BE2C (cell line): ENCODE measurements at regions not wholly inside any gene's neighbourhood (a gene's known extent, or its start where the extent isn't known, plus 50 kb on each side); places are given as distances from the start of the nearest gene placed in this dataset.

Experiments
- DNase-seq: peaks from one replicate; pipeline ENCODE4 v3.0.0-alpha.2; 2020
- H3K27me3 ChIP-seq: fragments of 250-450 bp; sonication (Bioruptor Pico); 2 replicates; pipeline ENCODE4 v1.5.1; 2020; ENCODE audit warnings: mild to moderate bottlenecking
- H3K36me3 ChIP-seq: fragments of 250-450 bp; sonication (Bioruptor Pico); 2 replicates; pipeline ENCODE4 v1.5.1; 2020; ENCODE audit warnings: mild to moderate bottlenecking
- H3K4me1 ChIP-seq: fragments of 250-450 bp; sonication (Bioruptor Pico); 2 replicates; pipeline ENCODE4 v1.5.1; 2020
- H3K4me3 ChIP-seq: 2 replicates; pipeline ENCODE4 v1.5.1; 2011; ENCODE audit warnings: low read depth, low read length
- H3K9me3 ChIP-seq: fragments of 250-450 bp; sonication (Bioruptor Pico); 2 replicates; pipeline ENCODE4 v1.5.1; 2020
- TF ChIP-seq, protein P1 (sequence below): IDR thresholded peaks from 2 replicates; pipeline ENCODE4 v1.5.1; 2012; ENCODE audit warnings: mild to moderate bottlenecking, low read depth, low read length

DNA sequence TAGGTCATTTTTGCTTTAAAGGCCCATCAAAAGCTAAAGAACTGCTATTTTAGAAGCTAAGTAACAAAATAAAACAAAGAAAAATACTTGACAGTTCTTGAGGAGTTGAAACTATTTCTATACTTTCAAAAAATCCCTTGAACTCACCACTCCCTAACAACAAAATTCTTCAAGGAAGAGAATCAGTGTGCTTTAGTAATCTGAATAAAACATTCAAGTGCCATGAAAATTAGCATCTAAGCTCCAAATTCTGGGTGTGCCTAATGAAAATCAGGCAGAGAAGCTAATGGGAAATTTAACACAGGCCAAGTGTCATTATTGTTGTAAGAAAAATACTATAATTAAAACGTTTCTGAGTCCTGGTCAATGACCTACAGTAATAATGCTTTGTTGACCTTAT, 456.3 kb downstream of the ZEB2 start:
- DNase-seq = no peak
- Histone ChIP-seq H3K4me1 (no peaks in the 10 kb centered on the region), H3K36me3 (no peaks in the 10 kb centered on the region), H3K9me3 (no peaks in the 10 kb centered on the region), H3K27me3 (no peaks in the 10 kb centered on the region), H3K4me3 (no peak overlapping the region)
- TF ChIP-seq, protein P1, sequence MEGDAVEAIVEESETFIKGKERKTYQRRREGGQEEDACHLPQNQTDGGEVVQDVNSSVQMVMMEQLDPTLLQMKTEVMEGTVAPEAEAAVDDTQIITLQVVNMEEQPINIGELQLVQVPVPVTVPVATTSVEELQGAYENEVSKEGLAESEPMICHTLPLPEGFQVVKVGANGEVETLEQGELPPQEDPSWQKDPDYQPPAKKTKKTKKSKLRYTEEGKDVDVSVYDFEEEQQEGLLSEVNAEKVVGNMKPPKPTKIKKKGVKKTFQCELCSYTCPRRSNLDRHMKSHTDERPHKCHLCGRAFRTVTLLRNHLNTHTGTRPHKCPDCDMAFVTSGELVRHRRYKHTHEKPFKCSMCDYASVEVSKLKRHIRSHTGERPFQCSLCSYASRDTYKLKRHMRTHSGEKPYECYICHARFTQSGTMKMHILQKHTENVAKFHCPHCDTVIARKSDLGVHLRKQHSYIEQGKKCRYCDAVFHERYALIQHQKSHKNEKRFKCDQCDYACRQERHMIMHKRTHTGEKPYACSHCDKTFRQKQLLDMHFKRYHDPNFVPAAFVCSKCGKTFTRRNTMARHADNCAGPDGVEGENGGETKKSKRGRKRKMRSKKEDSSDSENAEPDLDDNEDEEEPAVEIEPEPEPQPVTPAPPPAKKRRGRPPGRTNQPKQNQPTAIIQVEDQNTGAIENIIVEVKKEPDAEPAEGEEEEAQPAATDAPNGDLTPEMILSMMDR = no peak

DNA sequence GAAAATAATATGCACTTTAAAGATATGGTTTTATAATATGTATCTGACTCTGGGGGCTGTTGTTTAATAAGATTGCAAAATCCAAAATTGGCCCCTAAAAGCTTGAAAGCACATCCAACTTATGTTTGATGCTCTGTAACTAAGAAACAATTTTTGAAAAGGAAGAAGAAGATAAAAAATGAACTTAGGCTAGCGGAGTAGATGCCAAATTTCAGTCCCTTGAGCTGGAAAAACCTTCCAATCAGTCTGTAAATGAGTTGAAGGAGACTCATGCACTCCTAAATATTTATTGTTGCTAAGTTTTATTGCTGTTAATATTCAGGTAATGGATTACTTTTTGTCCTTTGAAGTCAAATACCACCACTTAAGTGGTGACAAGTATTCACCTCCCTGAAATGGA, 465.0 kb downstream of the ZEB2 start:
- TF ChIP-seq, protein P1 = no peak
- no peak overlapping the region for H3K4me3 ChIP-seq
- H3K36me3 ChIP-seq = no peaks in the 10 kb centered on the region
- no peaks in the 10 kb centered on the region for H3K4me1 ChIP-seq
- DNase-seq = no peak
- no peaks in the 10 kb centered on the region for H3K27me3 ChIP-seq
- H3K9me3 ChIP-seq = no peaks in the 10 kb centered on the region

DNA sequence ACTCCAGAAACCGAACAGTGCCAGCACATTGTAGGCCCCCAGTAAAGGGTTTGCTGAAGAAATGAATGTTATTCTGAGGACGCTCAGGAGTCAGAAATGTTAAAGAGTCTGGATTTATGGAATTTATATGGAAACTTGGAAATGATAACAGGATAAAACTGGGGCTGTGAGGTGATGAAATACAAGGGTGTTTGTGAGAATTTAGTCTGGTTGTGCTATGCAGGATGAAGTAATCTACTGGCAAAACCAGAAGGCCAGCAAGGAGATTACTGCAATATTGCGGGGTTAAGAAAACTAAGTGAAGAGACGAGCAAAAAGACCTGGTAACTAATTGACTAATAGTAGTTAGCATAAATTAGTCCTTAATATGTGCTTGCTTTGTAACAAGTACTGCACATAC, 467.8 kb downstream of the ZEB2 start:
- no peak overlapping the region for H3K4me3 ChIP-seq
- H3K9me3 ChIP-seq = no peaks in the 10 kb centered on the region
- TF ChIP-seq, protein P1 = no peak
- no peaks in the 10 kb centered on the region for H3K4me1 ChIP-seq
- H3K27me3 ChIP-seq = no peaks in the 10 kb centered on the region
- H3K36me3 ChIP-seq = no peaks in the 10 kb centered on the region
- no peak for DNase-seq

DNA sequence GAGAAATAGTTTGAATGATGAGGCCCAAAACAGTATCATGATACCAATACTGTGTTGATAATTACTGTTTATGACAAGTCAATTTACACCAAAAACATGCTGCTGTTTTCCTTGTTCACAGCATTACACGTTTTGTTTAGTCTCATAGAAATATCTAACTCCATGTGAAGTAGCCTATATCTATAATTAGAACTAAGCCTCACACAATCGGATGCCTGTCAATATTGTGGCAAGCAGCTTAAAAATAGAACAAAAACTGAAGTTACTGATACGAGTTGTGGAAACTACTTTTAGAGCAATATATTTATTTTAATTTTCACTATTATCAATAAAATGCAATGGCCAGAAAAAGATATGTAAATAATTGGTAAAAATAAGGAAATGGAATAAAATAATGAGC, 470.8 kb downstream of the ZEB2 start:
- TF ChIP-seq, protein P1 = no peak
- H3K4me1 ChIP-seq = no peaks in the 10 kb centered on the region

DNA sequence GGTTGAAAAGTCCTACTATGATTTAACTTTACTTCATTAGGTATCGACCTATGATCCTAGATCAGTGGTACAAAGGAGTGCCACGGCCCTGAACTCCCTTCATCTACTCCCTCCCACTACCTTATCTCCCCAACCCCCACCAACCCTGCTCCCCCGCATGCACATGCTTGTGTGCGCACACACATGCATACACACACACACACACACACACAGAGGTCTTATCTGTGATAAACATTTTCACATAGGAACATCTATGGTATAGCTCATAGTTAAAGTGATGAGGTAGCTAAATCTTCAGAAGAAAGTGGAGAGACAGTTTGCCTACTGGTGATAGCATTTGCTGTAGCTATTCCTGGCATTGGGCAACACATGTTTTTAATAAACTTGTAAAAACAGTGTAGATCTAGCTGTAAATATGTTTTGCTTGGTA, 471.3 kb downstream of the ZEB2 start:
- H3K4me3 ChIP-seq = no peak overlapping the region
- TF ChIP-seq, protein P1 = no peak
- no peaks in the 10 kb centered on the region for H3K27me3 ChIP-seq
- H3K4me1 ChIP-seq = no peaks in the 10 kb centered on the region
- H3K9me3 ChIP-seq = no peaks in the 10 kb centered on the region
- DNase-seq = no peak
- H3K36me3 ChIP-seq = no peaks in the 10 kb centered on the region

More for the DNA sequence above, 470.8 kb downstream of the ZEB2 start:
- Histone ChIP-seq H3K36me3 (no peaks in the 10 kb centered on the region), H3K27me3 (no peaks in the 10 kb centered on the region), H3K4me3 (no peak overlapping the region), H3K9me3 (no peaks in the 10 kb centered on the region)
- no peak for DNase-seq

DNA sequence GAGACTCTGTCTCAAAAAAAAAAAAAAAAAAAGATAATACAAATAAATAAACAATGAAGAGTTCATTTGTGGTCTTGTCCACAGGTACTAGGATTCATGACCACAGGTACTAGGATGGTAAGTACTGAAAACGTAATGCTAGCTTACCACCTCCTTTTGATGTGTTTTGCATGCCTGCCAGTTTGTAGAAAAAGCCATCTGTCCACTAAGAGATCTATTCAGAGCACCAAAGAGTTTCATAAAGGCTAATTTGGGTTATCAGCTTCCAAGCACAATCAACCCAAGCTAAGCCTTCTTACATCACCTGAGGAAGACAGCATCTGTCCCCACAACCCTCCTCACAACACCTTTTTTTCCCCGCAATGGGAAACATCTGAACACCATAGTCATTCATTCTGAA, 477.2 kb downstream of the ZEB2 start:
- H3K4me3 ChIP-seq = no peak overlapping the region
- no peak for DNase-seq
- no peaks in the 10 kb centered on the region for H3K36me3 ChIP-seq
- H3K9me3 ChIP-seq = no peaks in the 10 kb centered on the region
- H3K4me1 ChIP-seq = no peaks in the 10 kb centered on the region
- no peaks in the 10 kb centered on the region for H3K27me3 ChIP-seq
- TF ChIP-seq, protein P1 = no peak
